HG02840 (cell line): ENCODE measurements at regions not wholly inside any gene's neighbourhood (a gene's known extent, or its start where the extent isn't known, plus 50 kb on each side); places are given as distances from the start of the nearest gene placed in this dataset.
"Not testable (repeated sequence)": the region's sequence is repeated elsewhere in the genome, so short reads cannot be mapped to it uniquely, and the experiment has no call there.

Source experiments
- ATAC-seq: cut with Tn5 transposase; IDR thresholded peaks from one replicate; pipeline ENCODE4 v1.9.1; 2021; ENCODE audit warnings: mild to moderate bottlenecking, moderate library complexity, moderate number of reproducible peaks; ENCODE audit not compliant: unreplicated experiment, low FRiP score

- no peak for ATAC-seq
These were observed 176.6 kb upstream of the CREB1 start for GRCh38 chr2:207352978-207353671.

DNA sequence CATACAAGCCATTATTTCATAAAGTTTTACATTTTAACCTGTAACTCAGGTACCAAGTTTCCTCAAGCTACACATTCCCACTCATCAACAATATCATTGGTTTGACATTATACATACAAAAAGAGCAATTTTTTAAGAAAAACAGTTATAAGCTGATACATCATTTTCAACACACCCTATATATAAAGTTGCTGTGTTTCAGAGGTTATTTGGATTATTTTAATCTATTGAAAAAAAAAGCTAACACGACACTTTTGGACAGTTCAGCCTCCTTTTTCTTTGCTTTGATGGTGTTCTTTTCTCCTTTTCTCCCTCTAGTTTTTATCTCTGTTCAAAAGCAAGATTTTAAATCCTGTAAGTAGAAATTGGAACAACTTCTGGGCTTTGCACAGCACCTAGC, 175.9 kb upstream of the CREB1 start:
- no peak for ATAC-seq

GRCh38 chr2:207354462-207354861, 175.3 kb upstream of the CREB1 start:
- no peak for ATAC-seq

GRCh38 chr2:207356567-207356966, 173.2 kb upstream of the CREB1 start:
- no peak for ATAC-seq

- ATAC-seq, result no peak
These were observed 172.5 kb upstream of the CREB1 start for GRCh38 chr2:207357216-207357615.

DNA sequence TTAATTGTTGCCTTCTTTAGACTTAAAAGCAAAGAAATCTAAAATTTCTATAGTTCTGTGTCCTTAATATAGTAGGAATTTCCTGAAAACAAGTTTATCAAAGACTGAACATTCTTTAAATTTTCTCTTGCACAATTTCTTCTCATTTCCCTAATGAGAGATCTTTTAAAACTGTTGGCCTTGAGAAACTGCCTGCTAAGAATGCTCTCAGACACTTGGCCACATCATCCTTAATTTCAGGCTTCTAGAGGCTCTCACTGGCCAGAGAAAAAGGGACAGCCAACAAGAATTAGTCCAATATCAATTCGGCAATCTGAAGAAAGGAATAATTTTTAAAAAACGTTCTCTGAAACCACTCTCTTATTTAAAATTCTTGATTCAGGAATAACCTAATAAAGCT, 167.0 kb upstream of the CREB1 start:
- ATAC-seq, result no peak

DNA sequence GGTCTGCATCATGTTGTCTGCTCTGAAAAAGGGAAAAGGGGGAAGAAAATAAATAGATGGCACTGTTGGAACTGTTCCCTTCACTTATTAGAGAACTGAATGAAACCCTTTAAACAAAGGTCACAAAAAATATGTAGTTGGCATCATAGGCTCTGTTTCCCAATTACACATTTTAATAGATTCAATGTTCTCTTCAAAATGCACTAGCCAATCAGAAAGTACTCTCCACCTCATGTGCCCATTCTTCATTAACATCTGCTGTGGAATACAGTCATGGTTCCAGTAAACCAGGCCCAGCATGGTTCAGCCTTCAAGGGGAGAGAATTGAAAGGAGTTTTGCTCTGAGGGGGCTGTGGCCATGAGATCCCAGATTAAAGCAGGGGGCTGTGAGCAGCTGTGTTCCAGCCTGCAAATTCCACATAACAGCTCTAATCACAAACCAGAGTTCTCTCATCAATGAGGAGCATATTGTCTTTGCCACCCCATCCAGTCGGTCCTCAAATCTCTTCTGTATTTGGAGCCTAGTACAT, 165.9 kb upstream of the CREB1 start:
- ATAC-seq, result no peak

GRCh38 chr2:207370646-207371045, 159.1 kb upstream of the CREB1 start:
- no peak for ATAC-seq

DNA sequence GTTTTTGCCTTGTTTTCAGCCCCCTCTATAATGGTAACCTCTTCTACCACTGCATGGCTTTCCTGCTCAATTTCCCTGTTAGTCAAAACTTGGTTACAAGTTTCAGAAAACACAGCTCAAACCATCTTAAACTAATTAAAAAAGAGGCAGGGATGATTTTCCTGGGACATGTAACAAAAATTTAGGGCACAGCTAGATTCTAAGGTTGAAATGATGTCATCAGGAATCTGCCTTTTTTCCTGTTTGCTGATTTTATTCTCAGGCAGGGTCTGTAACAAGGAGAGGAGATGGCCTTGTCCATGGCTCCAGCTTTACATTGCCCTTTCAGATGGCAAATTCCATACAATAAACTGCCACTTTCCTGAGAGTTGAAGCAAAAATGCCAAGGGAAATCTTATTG, 157.9 kb upstream of the CREB1 start:
- no peak for ATAC-seq

DNA sequence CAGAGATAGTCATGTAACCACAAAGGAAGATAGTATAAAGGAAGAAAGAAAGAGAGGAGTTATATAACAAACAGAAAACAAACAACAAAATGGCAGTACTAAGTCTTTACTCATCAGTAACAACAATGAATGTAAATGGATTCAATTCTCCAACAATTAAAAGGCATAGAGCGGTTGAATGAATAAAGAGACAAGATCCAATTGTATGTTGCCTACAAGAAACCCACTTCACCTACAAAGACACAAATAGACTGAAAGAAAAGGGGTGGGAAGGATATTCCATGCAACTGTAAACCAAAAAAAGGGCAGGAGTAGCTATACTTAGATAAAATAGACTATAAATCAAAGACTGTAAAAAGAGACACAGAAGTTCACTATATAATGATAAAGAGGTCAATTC, 157.3 kb upstream of the CREB1 start:
- ATAC-seq, result no peak

- no peak for ATAC-seq
These were observed 154.4 kb upstream of the CREB1 start for GRCh38 chr2:207375207-207375875.

- not testable (repeated sequence) for ATAC-seq
These were observed 151.1 kb upstream of the CREB1 start for GRCh38 chr2:207378620-207379019.

DNA sequence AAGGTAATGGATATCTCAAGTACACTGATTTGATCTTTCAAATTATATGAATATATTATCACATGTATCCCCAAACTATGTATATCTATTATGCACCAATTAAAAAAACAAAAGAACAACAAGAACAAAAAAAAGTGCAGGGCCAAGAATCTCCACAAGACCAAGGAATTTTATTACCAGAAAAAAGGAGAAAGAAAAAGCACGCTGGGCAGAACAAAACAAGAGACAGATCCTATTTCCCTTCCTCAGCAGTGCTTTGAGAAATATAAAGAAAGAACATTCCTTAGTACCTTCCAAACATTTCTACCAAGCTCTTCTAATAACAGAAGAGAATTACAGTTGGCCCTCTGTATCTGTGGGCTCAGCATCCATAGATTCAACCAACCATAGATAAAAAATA, 144.7 kb upstream of the CREB1 start:
- ATAC-seq, result no peak

DNA sequence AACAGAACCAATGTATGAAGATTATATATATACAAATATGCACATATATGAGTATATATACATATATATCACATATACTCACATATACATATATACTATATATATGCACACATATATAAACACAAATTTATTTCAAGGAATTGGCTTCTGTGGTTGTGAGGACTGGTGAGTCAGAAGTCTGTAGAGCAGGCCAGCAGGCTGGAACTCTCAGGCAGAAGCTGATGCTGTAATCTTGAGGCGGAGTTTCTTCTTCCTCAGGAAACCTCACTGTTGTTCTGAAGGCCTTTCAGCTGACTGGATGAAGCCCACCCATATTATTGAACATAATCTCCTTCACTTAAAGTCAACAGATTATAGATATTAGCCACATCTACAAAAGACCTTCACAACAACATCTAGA, 143.9 kb upstream of the CREB1 start:
- ATAC-seq, result no peak

DNA sequence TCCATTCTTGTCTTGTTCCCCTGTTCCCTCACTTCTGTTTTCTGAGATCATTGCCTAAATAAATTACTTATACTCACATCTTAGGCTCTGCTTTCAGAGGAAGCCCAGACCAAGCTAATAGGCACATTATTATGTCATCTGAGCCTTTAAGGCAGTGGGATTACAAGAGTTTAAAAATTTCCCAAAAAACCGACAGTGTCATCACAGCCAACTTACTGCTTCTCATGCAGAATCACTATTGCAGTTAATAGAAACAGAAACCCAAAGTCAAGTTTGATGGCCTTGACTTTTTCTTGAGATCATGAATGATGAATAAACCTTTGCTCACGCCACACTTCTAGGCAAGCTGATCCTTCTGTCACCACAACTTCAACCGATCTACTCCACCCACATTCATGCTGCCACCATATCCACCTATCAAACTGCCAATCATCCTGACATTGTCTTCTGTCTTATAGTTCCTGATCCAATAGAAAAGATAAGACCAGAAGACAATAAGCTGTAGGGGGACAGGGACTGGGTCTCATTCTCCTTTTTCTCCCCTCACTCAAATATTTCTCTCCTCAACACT, 142.7 kb upstream of the CREB1 start:
- no peak for ATAC-seq

GRCh38 chr2:207390302-207391095, 139.3 kb upstream of the CREB1 start:
- no peak for ATAC-seq

DNA sequence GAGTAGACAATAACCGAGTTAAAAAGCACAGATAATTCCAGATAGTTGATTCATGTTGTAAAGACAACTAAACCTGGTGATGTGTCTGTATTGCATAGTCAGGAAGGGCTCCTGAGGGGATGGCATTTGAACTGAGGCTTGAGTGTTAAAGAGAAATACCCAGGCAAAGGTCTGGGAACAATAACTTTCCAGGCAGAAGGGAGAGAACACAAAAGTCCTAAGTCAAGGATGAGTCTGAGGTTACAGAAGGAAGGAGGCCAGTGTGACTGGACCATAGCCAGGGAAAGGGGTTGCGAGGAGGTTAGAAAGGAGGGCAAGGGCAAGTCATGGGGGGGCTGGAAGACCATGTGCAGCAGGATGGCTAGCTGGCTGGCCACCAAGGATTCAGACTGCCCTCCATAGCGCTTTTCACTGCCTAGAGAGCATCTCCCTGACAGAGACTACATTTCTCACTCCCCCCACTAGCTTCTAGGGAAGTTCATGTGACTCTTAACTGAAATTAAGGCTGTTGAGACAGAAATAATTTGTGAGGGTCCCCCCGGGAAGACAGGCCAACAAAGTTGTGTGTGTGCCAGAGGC, 135.5 kb upstream of the CREB1 start:
- no peak for ATAC-seq

DNA sequence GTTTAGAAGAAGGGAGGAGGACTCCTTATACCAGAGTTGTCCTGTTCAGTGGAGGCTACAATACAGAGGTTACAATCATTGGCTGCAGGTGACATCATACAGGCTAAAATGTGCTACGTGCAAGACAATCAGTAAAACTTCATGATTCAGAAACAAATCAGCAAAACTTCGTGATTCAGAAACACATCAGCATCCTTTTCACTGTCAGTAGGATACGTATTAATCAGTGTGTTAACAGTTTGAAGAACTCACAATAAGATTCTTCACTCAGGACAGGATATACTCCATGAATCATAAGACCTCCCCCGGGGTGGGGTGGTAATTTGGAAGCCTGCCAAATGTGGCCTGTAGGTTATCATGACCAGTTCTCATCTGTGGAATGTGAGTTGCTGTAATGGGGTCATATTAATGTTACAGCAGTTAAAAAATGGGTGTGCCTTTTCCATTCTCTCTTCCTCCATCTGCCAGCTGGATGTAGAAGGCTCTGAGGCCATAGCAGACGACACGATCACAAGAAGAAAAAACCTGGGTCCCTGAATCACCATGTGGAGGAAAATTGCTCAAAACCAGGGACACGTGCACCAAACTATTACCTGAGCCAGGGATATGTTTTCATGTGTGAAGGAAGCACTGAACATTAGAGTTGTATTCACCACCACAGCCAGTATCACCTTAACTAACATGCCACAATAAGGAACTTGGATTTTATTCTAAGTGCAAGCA, 134.8 kb upstream of the CREB1 start:
- ATAC-seq, result no peak

DNA sequence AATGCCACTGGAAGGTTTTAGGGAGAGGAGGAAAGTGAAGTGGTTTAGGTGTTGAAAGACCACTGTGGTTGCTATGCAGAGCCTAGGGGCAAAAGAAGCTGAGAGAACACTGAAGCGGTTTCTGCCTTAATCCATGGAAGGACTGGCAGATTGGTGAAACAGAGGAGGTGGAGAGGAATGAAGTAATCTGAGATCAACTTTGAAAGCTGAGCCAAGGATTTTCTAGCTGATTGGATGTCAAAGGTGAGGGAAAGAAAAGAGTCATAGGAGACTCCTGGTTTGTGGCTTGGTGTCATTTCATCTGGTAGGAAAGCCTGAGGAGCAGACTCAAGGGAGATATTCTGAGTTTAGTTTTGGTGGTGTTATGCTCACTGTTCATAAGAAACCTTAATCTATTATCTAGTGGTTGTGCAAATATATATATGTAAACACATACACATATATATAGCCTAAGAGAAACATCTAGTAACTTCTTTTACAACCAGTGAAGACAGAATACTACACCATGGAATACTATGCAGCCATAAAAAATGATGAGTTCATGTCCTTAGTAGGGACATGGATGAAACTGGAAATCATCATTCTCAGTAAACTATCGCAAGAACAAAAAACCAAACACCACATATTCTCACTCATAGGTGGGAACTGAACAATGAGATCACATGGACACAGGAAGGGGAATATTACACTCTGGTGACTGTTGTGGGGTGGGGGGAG, 134.1 kb upstream of the CREB1 start:
- ATAC-seq, result no peak
